GM23248 (cell line): ENCODE measurements at regions not wholly inside any gene's neighbourhood (a gene's known extent, or its start where the extent isn't known, plus 50 kb on each side); places are given as distances from the start of the nearest gene placed in this dataset.
A peak's percentile ranks its signal among the peaks of the same experiment; 100 is the strongest.

Source experiments
- DNase-seq: peaks from one replicate; pipeline ENCODE4 v3.0.0-alpha.2; 2015
- H2AFZ ChIP-seq: fragments of 200-600 bp; sonication (generic); 2 replicates; pipeline ENCODE4 v1.6.1; 2016; ENCODE audit warnings: antibody characterized with exemption
- H3F3A ChIP-seq: fragments of 200-600 bp; sonication (generic); 2 replicates; pipeline ENCODE4 v1.6.1; 2016; ENCODE audit warnings: mild to moderate bottlenecking, antibody characterized with exemption, mixed run types; ENCODE audit not compliant: insufficient read depth
- H3K27ac ChIP-seq: fragments of 200-600 bp; sonication (generic); 2 replicates; pipeline ENCODE4 v1.5.1; 2016; ENCODE audit warnings: mild to moderate bottlenecking
- H3K27me3 ChIP-seq: fragments of 200-600 bp; sonication (generic); replicated peaks from 2 replicates; pipeline ENCODE4 v1.6.1; 2016; ENCODE audit warnings: mild to moderate bottlenecking; ENCODE audit not compliant: insufficient read depth
- H3K36me3 ChIP-seq: fragments of 200-600 bp; sonication (generic); 2 replicates; pipeline ENCODE4 v1.6.1; 2016; ENCODE audit warnings: low read depth, mild to moderate bottlenecking
- H3K4me1 ChIP-seq: fragments of 200-600 bp; sonication (generic); 2 replicates; pipeline ENCODE4 v1.6.1; 2016; ENCODE audit warnings: mild to moderate bottlenecking; ENCODE audit not compliant: insufficient read depth
- H3K4me2 ChIP-seq: fragments of 200-600 bp; sonication (generic); one replicate; pipeline ENCODE4 v1.6.1; 2016; ENCODE audit warnings: mild to moderate bottlenecking; ENCODE audit not compliant: unreplicated experiment
- H3K4me3 ChIP-seq: fragments of 200-600 bp; sonication (generic); 2 replicates; pipeline ENCODE4 v1.5.1; 2016; ENCODE audit warnings: mild to moderate bottlenecking
- H3K79me2 ChIP-seq: fragments of 200-600 bp; sonication (generic); 2 replicates; pipeline ENCODE4 v1.6.1; 2016; ENCODE audit warnings: mild to moderate bottlenecking; ENCODE audit not compliant: insufficient read depth
- H3K9ac ChIP-seq: fragments of 200-600 bp; sonication (generic); 2 replicates; pipeline ENCODE4 v1.6.1; 2016; ENCODE audit warnings: mild to moderate bottlenecking
- H3K9me2 ChIP-seq: fragments of 200-600 bp; sonication (generic); 2 replicates; pipeline ENCODE4 v1.6.1; 2016; ENCODE audit warnings: mixed run types, mild to moderate bottlenecking, moderate library complexity; ENCODE audit not compliant: insufficient read depth
- H3K9me3 ChIP-seq: fragments of 200-600 bp; sonication (generic); one replicate; pipeline ENCODE4 v1.6.1; 2017; ENCODE audit warnings: low read depth
- H4K20me1 ChIP-seq: fragments of 200-600 bp; sonication (generic); 2 replicates; pipeline ENCODE4 v1.6.0; 2016; ENCODE audit not compliant: insufficient read depth
- EZH2 ChIP-seq: fragments of 200-600 bp; sonication (generic); IDR thresholded peaks from 2 replicates; pipeline ENCODE4 v1.6.1; 2018; ENCODE audit warnings: antibody characterized with exemption, mild to moderate bottlenecking; ENCODE audit not compliant: insufficient read depth, poor library complexity, severe bottlenecking
- EZH2phosphoT487 ChIP-seq: fragments of 200-600 bp; sonication (generic); IDR thresholded peaks from 2 replicates; pipeline ENCODE4 v1.6.1; 2018; ENCODE audit warnings: antibody characterized with exemption, moderate library complexity, mild to moderate bottlenecking, low read depth; ENCODE audit not compliant: insufficient read depth
- WGBS, 2 experiments: methylation state at CpG; one replicate each; pipeline ENCODE4 v1.1.6; 2015 to 2017; ENCODE audit warnings: low lambda C conversion rate in 2 of 2, low coverage in 1 of 2; ENCODE audit errors: missing lambda C conversion rate in 2 of 2; 5-methylcytosine and 5-hydroxymethylcytosine counted together
- in situ Hi-C: fragments of 300-500 bp; cut with MboI; formaldehyde crosslinking; loops from 2 replicates; pipeline ENCODE4 v1.15.0; 2020

GRCh38 chr3:177749836-177750235 is 552.6 kb upstream of the TBL1XR1 start:
- no peak for DNase-seq
- Histone ChIP-seq H3K27ac (no peak overlapping the region), H3K4me1 (peaks cover 16% of the 10 kb centered on the region), H4K20me1 (no peaks in the 10 kb centered on the region), H3K9me3 (no peaks in the 10 kb centered on the region), H3K4me2 (no peak overlapping the region), H3K9ac (no peak overlapping the region), H3K79me2 (no peaks in the 10 kb centered on the region), H3K4me3 (no peak overlapping the region), H3K9me2 (no peaks in the 10 kb centered on the region), H2AFZ (no peak overlapping the region), H3F3A (peaks cover 7% of the 10 kb centered on the region), H3K27me3 (no peaks in the 10 kb centered on the region), H3K36me3 (no peaks in the 10 kb centered on the region)
- in situ Hi-C loops, result no loop called here
- no peak for TF ChIP-seq EZH2
- TF ChIP-seq EZH2phosphoT487, result no peak
- WGBS, 2 experiments, result 58 to 77% methylated on average over 1 of the region's 1 CpG

- TF ChIP-seq EZH2 (no peak), EZH2phosphoT487 (no peak)
- Histone ChIP-seq H3F3A (peaks cover 4% of the 10 kb centered on the region; the same call in 1 of the 2 replicates), H3K9me2 (no peaks in the 10 kb centered on the region), H3K27me3 (no peaks in the 10 kb centered on the region), H3K27ac (no peak overlapping the region), H3K9ac (no peak overlapping the region), H3K79me2 (no peaks in the 10 kb centered on the region), H3K4me2 (no peak overlapping the region), H4K20me1 (no peaks in the 10 kb centered on the region), H2AFZ (no peak overlapping the region), H3K4me1 (peaks cover 16% of the 10 kb centered on the region), H3K4me3 (no peak overlapping the region), H3K9me3 (no peaks in the 10 kb centered on the region), H3K36me3 (no peaks in the 10 kb centered on the region)
- no peak for DNase-seq
- in situ Hi-C loops, result no loop called here
- 81 to 82% methylated on average over 1 of the region's 1 CpG for WGBS, 2 experiments
These were observed 553.2 kb upstream of the TBL1XR1 start for GRCh38 chr3:177750436-177750835.

GRCh38 chr3:177751770-177752169 is 554.5 kb upstream of the TBL1XR1 start:
- H3K27ac ChIP-seq, result no peak overlapping the region
- DNase-seq, result no peak
- no peak overlapping the region for H3K9ac ChIP-seq
- no peak for TF ChIP-seq EZH2phosphoT487
- no peak for TF ChIP-seq EZH2
- no peaks in the 10 kb centered on the region for H3K79me2 ChIP-seq
- in situ Hi-C loops, result no loop called here
- H3K4me1 ChIP-seq, result peaks cover 16% of the 10 kb centered on the region
- H3K4me3 ChIP-seq, result no peak overlapping the region
- H2AFZ ChIP-seq, result no peak overlapping the region
- no peaks in the 10 kb centered on the region for H3K27me3 ChIP-seq
- no peak overlapping the region for H3K4me2 ChIP-seq
- peaks cover 4% of the 10 kb centered on the region; the same call in 1 of the 2 replicates for H3F3A ChIP-seq
- H3K9me3 ChIP-seq, result no peaks in the 10 kb centered on the region
- 72 to 80% methylated on average over 4 of the region's 4 CpGs for WGBS, 2 experiments
- no peaks in the 10 kb centered on the region for H3K9me2 ChIP-seq
- no peaks in the 10 kb centered on the region for H4K20me1 ChIP-seq
- no peaks in the 10 kb centered on the region for H3K36me3 ChIP-seq

- DNase-seq, result no peak
- Histone ChIP-seq H3K4me2 (no peak overlapping the region), H4K20me1 (no peaks in the 10 kb centered on the region), H3K4me1 (peaks cover 16% of the 10 kb centered on the region), H3K79me2 (no peaks in the 10 kb centered on the region), H3K9me2 (no peaks in the 10 kb centered on the region), H3K36me3 (no peaks in the 10 kb centered on the region), H3K27ac (no peak overlapping the region), H2AFZ (no peak overlapping the region), H3K9me3 (no peaks in the 10 kb centered on the region), H3K27me3 (no peaks in the 10 kb centered on the region), H3K4me3 (no peak overlapping the region), H3F3A (peaks cover 4% of the 10 kb centered on the region; the same call in 1 of the 2 replicates), H3K9ac (no peak overlapping the region)
- in situ Hi-C loops, result no loop called here
- 94 to 99% methylated on average over 3 of the region's 3 CpGs for WGBS, 2 experiments
- TF ChIP-seq EZH2, result no peak
- no peak for TF ChIP-seq EZH2phosphoT487
These were observed 555.5 kb upstream of the TBL1XR1 start for GRCh38 chr3:177752831-177753230.

GRCh38 chr3:177753451-177754155 is 556.3 kb upstream of the TBL1XR1 start:
- Histone ChIP-seq H3K9ac (no peak overlapping the region), H3K4me1 (peaks cover 21% of the 10 kb centered on the region), H2AFZ (no peak overlapping the region), H3F3A (peaks cover 7% of the 10 kb centered on the region; the same call in 1 of the 2 replicates), H3K27ac (no peak overlapping the region), H3K4me3 (no peak overlapping the region), H3K9me3 (no peaks in the 10 kb centered on the region), H3K79me2 (no peaks in the 10 kb centered on the region), H3K36me3 (no peaks in the 10 kb centered on the region), H4K20me1 (no peaks in the 10 kb centered on the region), H3K4me2 (peak overlapping the region; percentile 13), H3K27me3 (no peaks in the 10 kb centered on the region), H3K9me2 (no peaks in the 10 kb centered on the region)
- DNase-seq, result peak; percentile 55
- TF ChIP-seq EZH2 (no peak), EZH2phosphoT487 (no peak)
- in situ Hi-C loops, result no loop called here
- WGBS, 2 experiments, result 39 to 47% methylated on average over 2 of the region's 2 CpGs
